Right lobe of liver (tissue), 6 donors: ENCODE measurements at regions not wholly inside any gene's neighbourhood (a gene's known extent, or its start where the extent isn't known, plus 50 kb on each side); places are given as distances from the start of the nearest gene placed in this dataset.
"Not testable (repeated sequence)": the region's sequence is repeated elsewhere in the genome, so short reads cannot be mapped to it uniquely, and the experiment has no call there.

Experiments
- ATAC-seq, 4 donors: fragments of 200-7000 bp; cut with Tn5 transposase; one replicate each; pipeline ENCODE4 v1.9.1; 2020; ENCODE audit warnings: mild to moderate bottlenecking in 4 of 4, moderate library complexity in 4 of 4
- DNase-seq, 3 donors: peaks; one replicate each; pipeline ENCODE4 v3.0.0-alpha.2; 2020
- H3K27ac ChIP-seq, 3 donors: fragments of 200-600 bp; one replicate each; pipeline ENCODE4 v1.8.0; 2022
- H3K27me3 ChIP-seq, 2 donors: fragments of 200-600 bp; one replicate each; pipeline ENCODE4 v1.8.0; 2022
- H3K36me3 ChIP-seq, 4 donors: fragments of 200-600 bp; sonication (generic) in 1 of 4; one replicate each; pipeline versions ENCODE4 v1.5.1 to v1.8.0; 2017 to 2022; ENCODE audit warnings: control low read depth in 1 of 4
- H3K4me1 ChIP-seq, 4 donors: fragments of 200-600 bp; sonication (generic) in 1 of 4; one replicate each; pipeline versions ENCODE4 v1.5.1 to v1.8.0; 2017 to 2022; ENCODE audit warnings: control low read depth in 1 of 4
- H3K4me3 ChIP-seq, 3 donors: fragments of 200-600 bp; one replicate each; pipeline ENCODE4 v1.8.0; 2022
- H3K9me3 ChIP-seq, 4 donors: fragments of 200-600 bp; sonication (generic) in 1 of 4; one replicate each; pipeline versions ENCODE4 v1.5.1 to v1.8.0; 2017 to 2022; ENCODE audit warnings: control low read depth in 1 of 4
- CTCF ChIP-seq, 4 donors: fragments of 200-600 bp in 3 of 4; fragments of 450-650 bp in 1 of 4; IDR thresholded peaks; one replicate each; pipeline versions ENCODE4 v1.5.1 to v1.8.0; 2016 to 2022; ENCODE audit warnings: antibody characterized with exemption in 4 of 4, mild to moderate bottlenecking in 2 of 4
- POLR2A ChIP-seq: fragments of 450-650 bp; IDR thresholded peaks from one replicate; pipeline ENCODE4 v1.6.1; 2017; ENCODE audit warnings: antibody characterized with exemption, mild to moderate bottlenecking
- WGBS: methylation state at CpG from one replicate; pipeline ENCODE4 v1.1.6; 2018; ENCODE audit warnings: low coverage, low lambda C conversion rate; ENCODE audit not compliant: insufficient coverage; ENCODE audit errors: missing lambda C conversion rate; 5-methylcytosine and 5-hydroxymethylcytosine counted together
- intact Hi-C, 2 donors: fragments of 100-400 bp; cut with DNase I; formaldehyde crosslinking; loops; one replicate each; pipeline versions ENCODE4 v1.11.2 to v1.14.1; 2022
- donor health status: DM: no; HTN: yes; CAD: no.
- donor health status: DM: no; HTN: no; CAD: no.
- donor health status: DM: no; HTN: no; CAD: no.
- donor health status: DM: no; HTN: yes; CAD: no.
- donor health status: DM: no; HTN: yes; CAD: no.

GRCh38 chr6:167671379-167671976, 155.2 kb upstream of the AFDN start:
- Histone ChIP-seq H3K4me1 (peaks cover 0 to 55% (median 26%) of the 10 kb centered on the region in 4 donors), H3K27ac (peak overlapping the region in 1 of 3 donors; percentile 96)
- intact Hi-C loops, ATAC-seq, DNase-seq, H3K9me3 ChIP-seq, H3K36me3 ChIP-seq, H3K4me3 ChIP-seq, H3K27me3 ChIP-seq: not testable (repeated sequence)
- peak in 1 of 4 donors; percentile 5 for TF ChIP-seq CTCF (IDR thresholded peaks at IDR 0.05)
- WGBS: 89% methylated on average over 3 of the region's 3 CpGs

GRCh38 chr6:167671977-167672687, 154.6 kb upstream of the AFDN start:
- no peaks in the 10 kb centered on the region for H3K36me3 ChIP-seq
- 89% methylated on average over 29 of the region's 33 CpGs for WGBS
- no peak for ATAC-seq
- no peak for DNase-seq
- H3K27ac ChIP-seq: no peak overlapping the region
- peaks cover 0 to 56% (median 28%) of the 10 kb centered on the region in 4 donors for H3K4me1 ChIP-seq
- H3K27me3 ChIP-seq: no peaks in the 10 kb centered on the region
- intact Hi-C loops: no loop called here
- no peak overlapping the region for H3K4me3 ChIP-seq
- H3K9me3 ChIP-seq: no peaks in the 10 kb centered on the region
- TF ChIP-seq POLR2A (no peak), CTCF (IDR thresholded peaks at IDR 0.05) (no peak)

- TF ChIP-seq CTCF (IDR thresholded peaks at IDR 0.05) (no peak), POLR2A (no peak)
- Histone ChIP-seq H3K9me3 (no peaks in the 10 kb centered on the region), H3K4me3 (no peak overlapping the region), H3K27me3 (no peaks in the 10 kb centered on the region), H3K4me1 (peaks cover 0 to 56% (median 27%) of the 10 kb centered on the region in 4 donors), H3K36me3 (no peaks in the 10 kb centered on the region), H3K27ac (no peak overlapping the region)
- 82% methylated on average over 3 of the region's 3 CpGs for WGBS
- DNase-seq: no peak
- intact Hi-C loops: no loop called here
- no peak for ATAC-seq
Observed at GRCh38 chr6:167672738-167673137, 154.0 kb upstream of the AFDN start.

GRCh38 chr6:167673946-167674345, 152.8 kb upstream of the AFDN start:
- WGBS: 62% methylated on average over 5 of the region's 5 CpGs
- intact Hi-C loops: no loop called here

More at GRCh38 chr6:167673946-167674345, 152.8 kb upstream of the AFDN start:
- no peak for DNase-seq
- ATAC-seq: no peak
- H3K4me3 ChIP-seq: no peak overlapping the region
- H3K9me3 ChIP-seq: no peaks in the 10 kb centered on the region
- peaks cover 0 to 56% (median 26%) of the 10 kb centered on the region in 4 donors for H3K4me1 ChIP-seq
- H3K36me3 ChIP-seq: no peaks in the 10 kb centered on the region
- TF ChIP-seq POLR2A: no peak
- TF ChIP-seq CTCF (IDR thresholded peaks at IDR 0.05): no peak
- no peak overlapping the region for H3K27ac ChIP-seq
- no peaks in the 10 kb centered on the region for H3K27me3 ChIP-seq
